ENCODE measurements at regions not wholly inside any gene's neighbourhood (a gene's known extent, or its start where the extent isn't known, plus 50 kb on each side); places are given as distances from the start of the nearest gene placed in this dataset.
A peak's percentile ranks its signal among the peaks of the same experiment; 100 is the strongest.

GRCh38 chr1:10897321-10897980, 101.0 kb upstream of the CASZ1 start:
- DNase-seq (ENCODE audit: low spot score) = no peak

DNA sequence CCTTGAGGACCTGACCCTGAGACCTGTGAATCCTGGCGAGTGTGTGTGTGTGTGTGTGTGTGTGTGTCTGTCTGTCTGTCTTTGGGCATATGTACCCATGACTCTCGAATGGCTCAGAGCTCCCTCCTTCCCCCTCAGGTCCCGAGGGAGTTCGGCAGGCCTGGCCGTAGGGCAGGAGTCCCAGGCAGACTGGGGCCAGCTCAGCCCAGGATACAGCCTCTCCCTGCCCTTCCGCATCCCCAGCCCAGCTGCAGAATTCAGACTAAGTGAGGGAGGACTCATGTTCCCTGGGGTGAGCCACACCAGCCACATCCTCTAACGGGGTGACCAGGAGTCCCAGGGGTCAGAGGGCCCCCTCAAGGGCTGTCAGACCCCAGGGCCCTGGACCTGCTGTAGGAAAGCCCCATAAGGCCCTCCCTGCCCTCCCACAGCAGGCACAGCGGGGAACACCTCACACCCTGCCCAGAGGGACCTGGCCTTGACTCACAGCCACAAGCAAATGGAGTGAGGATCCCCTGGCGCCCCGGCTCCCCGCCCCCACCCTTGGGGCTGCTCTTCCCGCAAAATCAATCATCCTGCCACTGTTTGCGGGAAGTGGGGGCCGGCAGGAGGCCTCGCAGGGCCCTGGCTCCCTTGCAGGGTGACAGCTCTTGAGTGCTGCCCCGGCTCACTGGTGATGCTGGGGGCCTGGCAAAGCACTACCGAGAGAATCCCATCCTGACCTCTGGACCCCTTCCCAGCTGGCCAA, 101.7 kb upstream of the CASZ1 start:
- DNase-seq (ENCODE audit: low spot score) = no peak

DNA sequence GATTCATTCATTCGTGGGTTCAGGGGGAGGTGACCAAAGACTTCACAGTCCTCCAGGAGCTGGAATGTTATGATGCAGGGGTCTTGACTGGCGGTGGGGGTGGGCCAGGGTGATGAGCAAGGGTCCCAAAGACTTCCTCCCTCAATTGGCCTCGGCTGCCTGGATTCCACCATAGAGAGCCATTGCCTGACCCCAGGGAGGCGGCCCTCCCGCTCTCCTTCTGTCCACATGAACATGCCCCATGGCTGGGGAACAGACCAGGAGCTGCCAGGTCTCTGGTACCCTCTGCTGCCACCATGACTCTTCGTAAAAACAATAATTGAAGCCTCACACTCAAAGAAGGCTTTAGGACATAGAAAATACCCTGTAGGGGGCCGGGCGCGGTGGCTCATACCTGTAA, 102.5 kb upstream of the CASZ1 start:
- DNase-seq (ENCODE audit: low spot score) = no peak

DNA sequence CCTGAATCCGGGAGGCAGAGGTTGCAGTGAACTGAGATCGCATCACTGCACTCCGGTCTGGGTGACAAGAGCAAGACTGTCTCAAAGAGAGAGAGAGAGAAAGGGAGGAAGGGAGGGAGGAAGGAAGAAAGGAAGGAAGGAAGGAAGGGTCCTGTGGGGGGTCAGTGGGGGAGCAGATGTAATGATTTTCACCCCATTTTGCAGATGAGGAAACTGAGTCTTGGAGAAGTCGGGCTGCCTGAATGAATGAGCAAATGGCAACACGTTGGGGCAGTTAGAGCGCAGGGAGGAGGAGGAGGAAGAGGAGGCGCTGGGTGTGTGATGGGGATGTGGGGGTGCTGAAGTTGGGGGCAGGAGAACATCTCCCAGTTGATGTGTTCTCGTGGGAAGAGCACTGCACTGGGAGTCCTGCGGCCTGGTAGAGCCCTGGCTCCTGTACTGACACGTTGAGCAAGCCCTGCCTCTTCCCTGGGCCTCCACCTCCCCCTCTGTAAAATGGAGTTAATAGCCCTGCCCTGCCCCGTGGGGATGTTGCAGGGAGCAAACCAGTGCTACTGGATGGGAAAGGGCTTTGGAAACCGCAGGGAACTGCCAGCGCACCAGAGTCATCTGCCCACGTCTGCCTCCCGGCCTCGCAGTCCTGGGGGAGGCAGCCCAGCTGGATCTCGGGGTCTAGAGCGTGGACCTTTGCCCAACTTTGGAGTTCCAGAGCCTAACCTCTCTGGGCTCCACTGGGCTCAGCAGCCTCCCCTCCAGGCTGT, 103.2 kb upstream of the CASZ1 start:
- no peak for DNase-seq (ENCODE audit: low spot score)

DNA sequence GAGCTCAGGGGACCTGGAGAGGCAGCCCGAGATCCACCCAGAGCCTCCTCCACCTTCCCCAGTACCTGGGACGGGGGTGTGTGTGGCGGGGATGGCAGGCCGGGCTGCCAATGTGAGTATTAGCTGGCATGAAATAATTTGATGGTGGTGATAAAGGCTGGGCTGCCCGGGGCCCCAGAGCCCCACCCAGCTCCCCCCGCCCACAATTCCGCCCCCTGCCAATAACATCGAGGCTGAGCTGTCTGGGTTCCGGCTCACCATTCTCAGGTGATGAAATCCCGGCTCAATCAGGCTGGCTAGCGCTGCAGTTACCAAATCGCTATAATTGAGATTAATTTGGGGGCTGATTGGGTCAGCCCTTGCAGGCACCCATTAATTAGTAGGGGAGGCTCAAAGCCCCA, 103.8 kb upstream of the CASZ1 start:
- DNase-seq (ENCODE audit: low spot score) = no peak

GRCh38 chr1:10900691-10901090, 104.2 kb upstream of the CASZ1 start:
- no peak for DNase-seq (ENCODE audit: low spot score)

DNA sequence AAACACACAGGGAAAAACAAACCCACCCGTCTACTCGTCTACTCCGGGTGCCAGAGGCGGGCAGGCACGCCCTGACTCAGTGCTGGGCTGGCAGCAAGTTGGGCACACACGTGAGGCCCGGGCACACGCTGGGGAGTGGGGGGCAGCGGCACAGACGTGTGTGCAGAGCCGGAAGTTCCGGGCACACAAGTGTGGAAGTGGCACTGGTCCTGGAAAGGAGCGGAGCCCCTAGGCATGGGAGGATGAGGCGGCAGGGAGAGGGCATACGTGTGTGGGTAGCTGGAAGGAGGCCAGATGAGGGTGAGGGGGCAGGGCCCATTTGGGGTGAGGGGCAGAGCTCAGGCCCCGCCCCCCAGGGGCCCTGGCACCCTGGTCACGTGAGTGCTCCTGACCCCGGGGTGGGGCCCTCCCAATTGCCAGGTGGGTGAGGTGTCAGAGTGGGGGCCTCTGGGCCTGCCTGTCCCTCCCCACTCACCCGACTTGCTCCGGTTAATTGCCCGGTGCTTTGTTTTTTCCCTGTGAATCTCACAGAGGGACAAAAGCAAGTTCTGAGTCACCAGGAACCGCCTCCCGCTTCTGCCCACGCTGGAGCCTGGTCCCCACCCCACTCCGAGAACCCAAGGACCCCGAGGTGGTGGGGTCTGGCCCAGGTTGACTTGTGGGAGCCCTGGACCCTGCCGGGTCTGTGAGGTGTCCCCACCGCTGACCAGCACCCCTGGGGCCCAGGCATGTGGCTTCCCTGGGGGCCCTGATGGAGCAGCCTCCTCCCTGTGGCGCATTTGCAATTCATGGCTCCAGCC, 104.8 kb upstream of the CASZ1 start:
- DNase-seq (ENCODE audit: low spot score) = no peak

DNA sequence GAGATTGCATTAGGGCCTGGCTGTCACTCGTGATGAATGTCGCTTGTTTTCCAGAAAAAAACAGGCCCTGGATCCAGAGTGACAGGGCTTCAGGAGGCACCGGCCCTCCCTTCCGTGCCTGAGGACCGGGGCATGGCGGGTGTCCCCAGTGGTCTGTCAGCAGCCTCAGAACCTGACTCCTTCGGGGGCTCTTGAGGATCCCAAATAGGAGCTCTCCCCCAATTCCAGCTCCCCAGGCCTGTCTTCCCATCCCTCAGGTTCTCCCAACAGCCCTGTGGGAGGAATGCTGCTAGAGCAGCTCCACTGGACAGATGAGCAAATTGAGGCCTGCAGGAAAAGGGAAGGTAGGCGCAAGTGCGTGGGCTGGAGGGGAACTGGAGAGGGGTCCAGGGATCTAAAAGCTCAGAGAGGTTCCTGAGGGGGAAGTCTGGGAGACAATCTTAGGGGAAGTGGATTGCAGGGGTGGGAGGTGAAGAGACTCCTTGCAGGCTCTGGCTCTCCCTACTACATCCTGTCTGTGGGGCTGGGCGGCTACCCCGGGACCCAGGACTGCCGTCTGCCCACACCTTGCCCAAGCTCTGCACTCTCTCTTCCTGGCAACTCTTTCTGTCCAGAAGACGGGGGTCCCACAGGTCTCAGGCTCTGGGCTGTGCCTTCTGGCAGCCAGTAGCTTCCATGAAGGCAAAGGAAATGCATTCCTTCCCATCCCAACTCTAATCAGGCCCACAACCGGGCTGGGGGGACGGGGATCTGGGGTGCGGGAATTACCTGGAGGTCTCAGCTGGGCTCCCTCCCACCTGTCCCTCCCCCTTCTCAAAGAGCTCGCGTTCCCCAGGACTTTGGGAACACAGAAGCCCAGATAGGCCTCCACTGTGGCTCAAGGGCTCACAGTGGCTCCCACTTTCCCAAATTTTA, 105.7 kb upstream of the CASZ1 start:
- no peak for DNase-seq (ENCODE audit: low spot score)

DNA sequence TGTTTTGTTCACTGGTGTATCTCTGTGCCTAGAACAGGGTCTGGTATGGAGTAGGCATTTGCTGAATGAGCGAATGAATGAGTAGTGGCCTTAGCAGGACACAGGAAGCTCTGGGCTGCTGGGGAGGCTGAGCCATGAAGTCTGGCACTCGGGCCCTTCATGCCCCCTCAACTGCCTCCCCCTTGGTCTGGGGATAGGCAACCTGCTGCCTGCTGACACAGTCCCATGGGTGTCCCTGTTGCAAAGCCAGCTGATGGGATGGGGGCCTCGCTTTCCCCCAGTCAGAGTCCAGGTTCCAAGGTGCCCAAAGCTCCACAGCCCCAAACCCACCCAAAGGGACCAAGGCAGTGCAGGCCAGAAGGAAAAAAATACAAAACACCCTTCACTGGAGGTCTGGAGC, 107.0 kb upstream of the CASZ1 start:
- DNase-seq (ENCODE audit: low spot score) = no peak

- peak; percentile 12 for DNase-seq (ENCODE audit: low spot score)
These were observed 107.4 kb upstream of the CASZ1 start for GRCh38 chr1:10903821-10904220.

GRCh38 chr1:10904396-10905358, 107.8 kb upstream of the TARDBP start:
- peak; percentile 17 for DNase-seq (ENCODE audit: low spot score)

DNA sequence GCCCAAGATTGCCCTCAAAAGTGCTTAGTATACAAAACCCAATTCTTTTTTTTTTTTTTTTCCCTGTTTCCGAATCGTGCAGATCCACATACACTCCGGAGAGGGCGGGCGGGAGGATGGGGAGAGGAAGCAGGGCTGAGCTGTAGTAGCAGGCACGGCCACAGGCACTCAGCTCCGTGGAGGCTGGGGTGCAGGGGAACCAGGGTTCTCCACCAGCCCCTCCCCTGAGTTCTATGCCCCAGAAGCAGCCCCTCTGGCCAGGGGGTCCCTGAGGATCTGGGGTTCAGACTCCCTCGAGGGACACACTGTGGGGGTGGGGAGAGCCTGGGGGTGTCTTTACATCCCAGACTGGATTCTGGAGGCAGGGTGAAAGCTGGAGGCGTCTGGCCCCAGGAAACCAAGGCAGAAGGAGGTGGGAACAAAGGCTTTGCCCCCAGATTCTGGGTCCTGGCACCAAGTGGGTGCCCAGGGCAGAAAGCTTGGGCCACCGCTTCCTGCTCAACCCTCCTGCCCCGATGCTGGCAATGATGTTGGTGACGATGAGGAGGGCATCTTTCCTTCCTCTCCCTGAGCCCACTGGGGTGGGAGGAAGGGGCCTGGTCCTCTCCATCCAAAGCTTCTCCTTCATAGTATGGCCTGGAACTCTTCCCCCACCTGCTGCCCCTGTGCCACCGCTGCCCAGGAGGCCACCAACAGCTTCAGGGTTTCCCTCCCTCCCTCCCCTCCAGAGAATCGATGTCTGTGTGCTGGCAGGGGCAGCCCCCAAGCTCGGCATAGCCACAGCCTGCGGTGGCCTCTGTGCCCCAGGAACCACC, 106.4 kb upstream of the TARDBP start:
- no peak for DNase-seq (ENCODE audit: low spot score)

DNA sequence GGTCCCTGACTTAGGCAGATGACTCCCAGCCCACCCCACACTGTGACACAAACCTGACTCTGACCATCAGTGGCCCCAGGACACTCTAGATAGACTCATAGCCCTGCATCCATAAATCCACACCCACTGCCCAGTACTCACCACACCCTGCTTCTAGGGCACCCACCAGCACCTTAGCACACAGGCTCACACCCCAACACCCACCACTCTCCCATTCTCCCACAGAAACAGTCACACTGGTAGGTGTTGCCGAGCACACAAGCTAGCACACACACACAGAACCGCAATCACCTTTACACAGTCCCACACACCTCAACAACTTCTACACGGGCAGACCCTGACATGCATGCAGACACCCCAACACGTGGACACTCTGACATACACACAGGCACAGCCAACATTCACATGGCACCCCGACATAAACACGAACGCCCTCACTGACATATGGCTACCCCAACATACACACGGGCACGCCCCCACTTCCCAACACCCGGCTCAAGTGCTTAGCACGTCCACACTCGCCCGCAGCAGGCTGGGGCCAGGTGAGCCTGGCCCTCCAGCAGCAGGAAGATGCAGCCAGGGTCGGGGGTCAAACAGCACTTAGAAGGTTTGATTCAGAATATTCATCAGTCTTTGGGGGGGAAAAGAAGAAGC, 105.5 kb upstream of the TARDBP start:
- no peak for DNase-seq (ENCODE audit: low spot score)

DNA sequence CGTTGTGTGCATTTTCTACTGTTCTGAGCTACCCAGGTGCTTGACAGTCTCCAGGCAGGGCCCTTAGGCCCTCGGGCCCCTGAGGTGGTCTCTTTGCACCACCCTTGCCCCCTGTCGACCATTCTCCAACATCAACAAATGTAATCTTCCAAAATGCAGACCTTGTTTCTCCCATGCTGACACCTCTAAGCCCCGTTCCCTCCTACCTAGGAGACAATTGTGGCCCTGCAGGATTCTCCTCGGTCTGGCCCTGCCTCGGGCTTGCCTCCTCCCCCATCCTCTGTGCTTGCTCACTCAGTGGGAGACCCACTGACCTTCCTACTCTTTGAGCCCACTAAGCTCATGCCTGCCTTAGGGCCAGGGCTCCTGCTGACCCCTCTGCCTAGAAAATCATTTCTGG, 104.2 kb upstream of the TARDBP start:
- DNase-seq (ENCODE audit: low spot score) = no peak

DNA sequence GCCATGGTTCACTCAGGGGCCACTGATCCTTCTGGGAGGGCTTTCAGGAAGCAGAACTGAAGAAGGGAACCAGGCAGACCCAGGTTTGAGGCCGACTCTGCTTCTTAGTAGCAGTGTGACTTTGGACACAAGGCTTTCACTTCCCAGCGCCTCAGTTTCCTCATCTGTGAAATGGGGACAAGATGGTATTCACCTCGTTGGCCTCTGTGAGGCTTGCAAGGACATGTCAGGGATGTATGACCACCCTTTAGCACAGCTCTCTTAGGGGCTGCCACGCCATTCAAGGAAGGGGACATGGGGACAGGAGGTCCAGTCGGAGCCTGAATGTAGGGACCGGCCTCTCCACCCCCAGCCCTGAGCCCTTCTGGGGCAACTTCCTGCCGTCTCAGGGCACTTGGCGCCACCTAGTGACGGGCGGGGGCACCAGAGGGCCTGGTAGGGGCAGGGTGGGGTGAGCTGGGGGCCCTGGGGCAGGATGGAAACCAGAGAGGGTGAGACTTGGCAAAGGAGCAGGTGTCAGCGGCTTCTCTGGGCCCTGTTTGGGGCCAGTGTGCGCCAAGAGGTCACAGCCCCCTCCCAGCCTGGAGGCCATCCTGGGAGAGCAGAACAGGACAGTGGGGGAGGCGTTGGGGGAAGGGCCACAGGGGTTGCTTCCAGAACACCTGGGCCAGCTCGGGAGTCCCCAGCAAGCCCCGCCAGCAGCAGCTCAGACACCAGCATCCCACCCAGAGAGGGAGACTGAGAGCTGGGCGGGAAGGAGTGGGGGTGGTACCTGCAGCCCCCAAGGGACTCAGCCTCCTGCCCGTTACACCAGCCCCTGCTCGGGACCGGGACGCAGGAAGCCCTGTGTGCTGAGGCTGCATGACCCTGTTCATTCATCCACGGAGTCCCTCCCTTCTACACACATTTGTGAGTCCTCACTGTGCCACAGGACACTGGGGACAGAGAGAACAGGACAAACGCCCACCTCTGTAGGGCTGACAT, 102.5 kb upstream of the TARDBP start:
- peak; percentile 70 for DNase-seq (ENCODE audit: low spot score)

DNA sequence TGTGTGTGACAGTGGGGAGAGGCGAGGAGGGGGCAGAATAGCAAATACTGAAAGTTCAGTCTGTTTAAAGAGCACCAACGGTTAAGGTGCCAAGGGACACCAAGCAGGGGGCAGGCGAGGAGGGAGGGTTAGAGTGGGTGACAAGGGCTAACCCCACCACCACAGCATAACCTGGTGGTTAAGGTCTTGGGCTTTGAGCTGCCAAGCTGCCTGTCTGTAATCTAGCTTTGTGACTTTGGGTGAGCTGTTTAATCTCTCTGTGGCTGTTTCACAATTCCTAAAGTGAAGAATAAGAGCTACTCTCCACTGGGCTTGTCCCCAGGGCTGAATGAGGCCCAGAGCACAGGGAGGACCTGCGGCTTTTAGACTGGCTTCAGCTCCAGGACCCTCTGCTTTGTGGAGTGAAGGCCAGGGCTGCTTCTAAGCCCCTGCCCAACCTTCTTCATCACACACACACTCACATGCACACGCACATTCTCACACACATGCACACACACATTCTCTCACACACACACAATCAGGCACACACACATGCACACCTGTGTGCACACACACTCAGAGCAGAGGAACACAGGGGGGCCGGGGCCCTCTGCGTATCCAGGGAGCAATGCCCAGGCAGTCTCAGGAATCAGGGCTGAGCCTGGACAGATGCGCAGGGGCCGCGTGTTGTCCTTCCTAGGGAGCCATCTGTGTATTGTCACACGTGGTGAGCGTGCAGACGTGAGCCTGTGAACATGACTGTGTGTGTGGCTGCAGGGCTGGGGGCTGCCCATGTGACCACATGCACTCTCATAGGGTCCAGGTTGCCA, 101.6 kb upstream of the TARDBP start:
- DNase-seq (ENCODE audit: low spot score) = no peak

Data from CD4-positive, alpha-beta T cell treated with Interleukin-15 for 4 hours (primary cell).